Upper lobe of left lung (tissue), 6 donors: ENCODE measurements at regions not wholly inside any gene's neighbourhood (a gene's known extent, or its start where the extent isn't known, plus 50 kb on each side); places are given as distances from the start of the nearest gene placed in this dataset.
"Not testable (repeated sequence)": the region's sequence is repeated elsewhere in the genome, so short reads cannot be mapped to it uniquely, and the experiment has no call there.

Experiments
- ATAC-seq, 2 donors: fragments of 200-7000 bp; cut with Tn5 transposase; one replicate each; pipeline ENCODE4 v1.9.1; 2022; ENCODE audit warnings: mild to moderate bottlenecking in 2 of 2, moderate library complexity in 2 of 2; ENCODE audit not compliant: low FRiP score in 2 of 2
- DNase-seq, 2 donors: peaks; one replicate each; pipeline ENCODE4 v3.0.0-alpha.2; 2019 to 2020
- H3K27ac ChIP-seq, 4 donors: fragments of 200-600 bp; sonication (generic); one replicate each; pipeline ENCODE4 v1.5.1; 2016 to 2019
- H3K27me3 ChIP-seq, 4 donors: fragments of 200-600 bp; sonication (generic); one replicate each; pipeline ENCODE4 v1.5.1; 2017 to 2019
- H3K36me3 ChIP-seq, 4 donors: fragments of 200-600 bp; sonication (generic); one replicate each; pipeline ENCODE4 v1.5.1; 2016 to 2019
- H3K4me1 ChIP-seq, 4 donors: fragments of 200-600 bp; sonication (generic); one replicate each; pipeline ENCODE4 v1.5.1; 2018 to 2019
- H3K4me3 ChIP-seq, 4 donors: fragments of 200-600 bp; sonication (generic); one replicate each; pipeline ENCODE4 v1.5.1; 2017 to 2019; ENCODE audit warnings: mild to moderate bottlenecking in 2 of 4, moderate library complexity in 1 of 4
- H3K9me3 ChIP-seq, 4 donors: fragments of 200-600 bp; sonication (generic); one replicate each; pipeline ENCODE4 v1.5.1; 2018 to 2019
- CTCF ChIP-seq, 6 experiments: fragments of 450-650 bp in 4 of 6; fragments of 200-600 bp in 2 of 6; sonication (generic) in 2 of 6; IDR thresholded peaks; one replicate each; pipeline ENCODE4 v1.5.1; 2016 to 2019; ENCODE audit warnings: antibody characterized with exemption in 6 of 6
- EP300 ChIP-seq, 4 donors: sonication (generic); formaldehyde crosslinking; IDR thresholded peaks; one replicate each; pipeline ENCODE4 v1.5.1; 2017; ENCODE audit warnings: antibody characterized with exemption in 4 of 4, control low read depth in 2 of 4
- POLR2A ChIP-seq, 4 donors: fragments of 450-650 bp; IDR thresholded peaks; one replicate each; pipeline ENCODE4 v1.5.1; 2016 to 2017; ENCODE audit warnings: antibody characterized with exemption in 4 of 4, mild to moderate bottlenecking in 2 of 4
- POLR2AphosphoS5 ChIP-seq, 2 donors: sonication (generic); formaldehyde crosslinking; IDR thresholded peaks; one replicate each; pipeline ENCODE4 v1.5.1; 2017; ENCODE audit warnings: antibody characterized with exemption in 2 of 2
- WGBS, 2 donors: methylation state at CpG; one replicate each; pipeline ENCODE4 v1.1.5; 2017 to 2018; 5-methylcytosine and 5-hydroxymethylcytosine counted together
- donor health status: DM: no; HTN: no; CAD: no; lungs with moderate emphysema.
- donor health status: DM: no; HTN: yes; CAD: no; lungs with severe emphysema.

- Histone ChIP-seq H3K36me3 (no peaks in the 10 kb centered on the region), H3K4me1 (no peaks in the 10 kb centered on the region), H3K9me3 (no peaks in the 10 kb centered on the region), H3K27me3 (no peaks in the 10 kb centered on the region), H3K27ac (no peak overlapping the region), H3K4me3 (no peak overlapping the region)
- 51 to 54% methylated on average over 4 of the region's 4 CpGs for WGBS, 2 donors
- ATAC-seq (no peak), DNase-seq (no peak)
- TF ChIP-seq POLR2A (IDR thresholded peaks at IDR 0.05) (no peak), CTCF (IDR thresholded peaks at IDR 0.05) (no peak), POLR2AphosphoS5 (IDR thresholded peaks at IDR 0.05) (no peak), EP300 (IDR thresholded peaks at IDR 0.05) (no peak)
Observed at GRCh38 chr6:84635081-84635761, 129.2 kb downstream of the TBX18 start.

GRCh38 chr6:84633771-84634170 is 130.6 kb downstream of the TBX18 start:
- no peaks in the 10 kb centered on the region for H3K4me1 ChIP-seq
- H3K36me3 ChIP-seq: no peaks in the 10 kb centered on the region
- H3K9me3 ChIP-seq: no peaks in the 10 kb centered on the region
- no peak overlapping the region for H3K4me3 ChIP-seq
- WGBS, 2 donors: 73 to 83% methylated on average over 1 of the region's 1 CpG
- no peak overlapping the region for H3K27ac ChIP-seq
- DNase-seq: no peak
- ATAC-seq: no peak
- H3K27me3 ChIP-seq: no peaks in the 10 kb centered on the region
- TF ChIP-seq EP300 (IDR thresholded peaks at IDR 0.05) (no peak), POLR2AphosphoS5 (IDR thresholded peaks at IDR 0.05) (no peak)

- not testable (repeated sequence) for H3K27me3 ChIP-seq, ATAC-seq, H3K4me1 ChIP-seq, H3K27ac ChIP-seq, H3K4me3 ChIP-seq, H3K36me3 ChIP-seq, H3K9me3 ChIP-seq
- WGBS, 2 donors: 91 to 94% methylated on average over 10 to 14 of the region's 14 CpGs
- DNase-seq: peak in 1 of 2 donors; percentile 42
Observed at GRCh38 chr6:84626527-84626926, 137.9 kb downstream of the TBX18 start.

DNA sequence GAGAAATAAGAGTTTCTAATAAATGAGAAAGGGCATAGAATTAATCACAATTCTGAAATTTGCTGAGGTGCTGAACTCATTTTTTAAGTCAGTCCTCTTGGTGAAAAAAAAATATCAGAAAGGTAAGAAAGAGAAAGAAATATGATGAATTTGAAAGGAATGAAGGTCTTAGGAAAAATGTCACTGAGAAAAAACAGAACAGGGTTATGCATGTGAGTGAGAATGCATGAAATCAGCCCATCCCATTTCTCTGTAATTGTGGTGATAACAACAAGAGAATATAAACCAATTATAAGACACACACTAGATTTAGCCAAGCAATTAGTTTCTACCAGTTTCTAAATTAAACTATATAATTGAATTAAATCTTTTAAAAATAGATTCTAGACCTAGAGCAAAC is 138.9 kb downstream of the TBX18 start:
- H3K4me1 ChIP-seq: no peaks in the 10 kb centered on the region
- no peaks in the 10 kb centered on the region for H3K9me3 ChIP-seq
- no peaks in the 10 kb centered on the region for H3K36me3 ChIP-seq
- H3K27ac ChIP-seq: no peak overlapping the region
- no peak overlapping the region for H3K4me3 ChIP-seq
- H3K27me3 ChIP-seq: no peaks in the 10 kb centered on the region
- DNase-seq (no peak), ATAC-seq (no peak)
- TF ChIP-seq POLR2AphosphoS5 (IDR thresholded peaks at IDR 0.05): no peak
- no peak for TF ChIP-seq POLR2A (IDR thresholded peaks at IDR 0.05)
- no peak for TF ChIP-seq CTCF (IDR thresholded peaks at IDR 0.05)
- no peak for TF ChIP-seq EP300 (IDR thresholded peaks at IDR 0.05)

DNA sequence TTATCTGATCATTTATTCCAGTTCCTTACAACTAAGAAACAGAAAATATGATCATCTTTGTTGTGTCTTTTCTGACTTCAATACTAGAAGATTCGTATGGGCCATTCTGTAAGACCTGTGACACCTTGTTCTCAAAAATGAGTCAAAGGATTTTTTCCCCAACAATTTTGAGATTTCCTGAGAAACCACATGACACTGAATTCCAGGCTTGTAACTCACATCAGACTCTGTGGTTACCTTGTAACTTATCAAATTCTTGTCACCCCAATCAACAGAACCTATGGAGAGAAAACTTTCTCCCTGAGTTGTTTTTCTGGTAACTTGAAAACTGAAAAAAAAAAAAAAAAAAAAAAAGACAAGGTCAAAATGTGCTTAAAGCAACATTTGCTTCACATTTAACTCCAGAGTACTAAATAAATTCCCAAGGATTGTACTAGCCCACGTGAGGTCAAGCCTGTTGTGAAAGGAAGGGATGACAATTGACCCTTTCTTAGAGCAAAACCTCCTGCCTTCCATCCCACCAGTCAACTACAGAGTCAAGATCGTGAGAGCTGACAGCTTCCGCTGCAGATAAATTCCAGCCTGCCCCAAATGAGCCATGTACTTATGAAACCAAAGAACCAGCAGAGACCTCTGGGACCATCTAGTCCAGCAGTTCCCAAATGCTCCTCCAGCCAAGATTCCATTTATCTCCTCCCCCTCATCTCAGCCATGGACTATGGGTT is 140.3 kb downstream of the TBX18 start:
- Histone ChIP-seq H3K36me3 (no peaks in the 10 kb centered on the region), H3K4me3 (no peak overlapping the region), H3K9me3 (no peaks in the 10 kb centered on the region), H3K27ac (no peak overlapping the region), H3K27me3 (no peaks in the 10 kb centered on the region), H3K4me1 (no peaks in the 10 kb centered on the region)
- TF ChIP-seq POLR2AphosphoS5 (IDR thresholded peaks at IDR 0.05) (no peak), POLR2A (IDR thresholded peaks at IDR 0.05) (no peak), CTCF (IDR thresholded peaks at IDR 0.05) (no peak), EP300 (IDR thresholded peaks at IDR 0.05) (no peak)
- DNase-seq (no peak), ATAC-seq (peak in 1 of 2 donors; percentile 28)
- WGBS, 2 donors: 49 to 58% methylated on average over 4 of the region's 4 CpGs

DNA sequence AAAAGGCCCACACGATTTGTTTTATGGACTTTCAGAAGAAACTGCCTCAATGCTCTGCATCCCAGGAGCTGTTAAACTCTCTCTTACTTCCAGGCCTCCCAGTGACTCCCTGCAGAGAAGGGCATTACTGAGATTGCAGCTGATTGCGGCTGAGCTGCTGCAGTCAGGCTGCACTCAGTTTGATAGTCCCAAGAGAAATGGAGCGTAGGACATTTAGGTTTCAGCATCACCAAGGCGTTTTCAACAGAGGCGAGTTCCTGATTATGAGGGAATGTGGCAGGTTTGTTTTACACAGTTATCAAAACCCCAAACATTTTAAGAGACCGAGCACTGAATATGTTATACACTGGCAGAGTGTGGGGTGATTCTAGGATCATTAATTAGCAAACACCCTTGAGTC is 145.6 kb downstream of the TBX18 start:
- no peak overlapping the region for H3K4me3 ChIP-seq
- no peak overlapping the region for H3K27ac ChIP-seq
- ATAC-seq (no peak), DNase-seq (no peak)
- H3K4me1 ChIP-seq: no peaks in the 10 kb centered on the region
- TF ChIP-seq CTCF (IDR thresholded peaks at IDR 0.05): no peak
- no peak for TF ChIP-seq EP300 (IDR thresholded peaks at IDR 0.05)
- TF ChIP-seq POLR2AphosphoS5 (IDR thresholded peaks at IDR 0.05): no peak
- no peak for TF ChIP-seq POLR2A (IDR thresholded peaks at IDR 0.05)
- WGBS, 2 donors: 32 to 34% methylated on average over 6 of the region's 6 CpGs
- H3K27me3 ChIP-seq: no peaks in the 10 kb centered on the region
- H3K9me3 ChIP-seq: no peaks in the 10 kb centered on the region
- H3K36me3 ChIP-seq: no peaks in the 10 kb centered on the region
